Heart left ventricle (tissue), 13 donors: ENCODE measurements at regions not wholly inside any gene's neighbourhood (a gene's known extent, or its start where the extent isn't known, plus 50 kb on each side); places are given as distances from the start of the nearest gene placed in this dataset.

Experiments
- CTCF ChIP-seq, 12 donors: fragments of 200-600 bp; sonication (generic) in 4 of 12; IDR thresholded peaks; one replicate each; pipeline versions ENCODE4 v1.5.0 to v1.8.0; 2018 to 2022; ENCODE audit warnings: antibody characterized with exemption in 12 of 12, mild to moderate bottlenecking in 5 of 12
- POLR2A ChIP-seq, 2 donors: fragments of 450-650 bp; IDR thresholded peaks; one replicate each; pipeline ENCODE4 v1.6.1; 2017; ENCODE audit warnings: antibody characterized with exemption in 2 of 2, mild to moderate bottlenecking in 2 of 2, moderate library complexity in 2 of 2
- donor health status: ischemic (EF 13 %, LVEDD 7.1; RV severe dilation, severe dysfunction).
- donor health status: DM: no; HTN: yes; CAD: no.
- donor health status: DM: no; HTN: no; CAD: no.
- donor health status: ischemic (EF 25% LVEDD 6.9; RV normal size, moderate dysfunction).
- donor health status: ischemic (EF 25% LVEDD 5.7; RV mildly dilated, moderate dysfunction).
- donor health status: ischemic (EF 35%, LVEDD 5.7; RV mildly dilated, moderate dysfunction).
- donor health status: nonischemic (EF 11% LVEDD 7.7; RV severe dilation, severe dysfunction).
- donor health status: DM: yes; HTN: yes; CAD: no.
- donor health status: PGD.
- donor health status: ischemic (EF 29% LVEDD 5.4; RV normal size, mild dysfunction).
- donor health status: nonischemic (EF 23%, LVEDD 6.1; RV moderate dilation, normal function).

GRCh38 chr16:59683709-59684108 is 949.6 kb upstream of the GOT2 start:
- no peak for TF ChIP-seq CTCF (IDR thresholded peaks at IDR 0.05)
- no peak for TF ChIP-seq POLR2A (IDR thresholded peaks at IDR 0.05)
